ENCODE measurements at regions not wholly inside any gene's neighbourhood (a gene's known extent, or its start where the extent isn't known, plus 50 kb on each side); places are given as distances from the start of the nearest gene placed in this dataset.

DNA sequence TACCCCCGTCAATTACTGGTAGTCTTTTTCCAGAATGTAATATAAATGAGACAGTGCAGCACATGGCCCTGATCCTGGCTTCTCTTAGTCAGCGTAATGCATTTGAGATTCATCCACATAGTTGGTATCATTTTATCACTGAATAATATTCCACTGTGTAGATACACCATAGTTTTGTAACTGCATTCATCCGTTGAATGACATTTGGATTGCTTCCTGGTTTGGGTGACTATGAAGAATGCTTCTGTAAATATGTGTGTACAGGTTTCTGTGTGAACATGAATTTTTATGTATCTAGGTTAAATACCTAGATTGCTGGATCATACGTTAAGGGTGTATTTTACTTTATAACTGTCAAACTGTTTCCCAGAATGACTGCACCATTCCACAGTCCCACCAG, 62.6 kb upstream of the STMND1 start:
- no peak for TF ChIP-seq CTCF (optimal IDR thresholded peaks at IDR 0.05 in 1 of 3, IDR thresholded peaks at IDR 0.05 in 1 of 3, conservative IDR thresholded peaks at IDR 0.05 in 1 of 3; ENCODE audit: extremely low read depth in 1 of 3, insufficient read depth in 2 of 3, low read length in 3 of 3)
- TF ChIP-seq EZH2 (IDR thresholded peaks at IDR 0.05; ENCODE audit: low read length), result no peak
